HEK293 (cell line): ENCODE measurements at regions not wholly inside any gene's neighbourhood (a gene's known extent, or its start where the extent isn't known, plus 50 kb on each side); places are given as distances from the start of the nearest gene placed in this dataset.

Source experiments
- CTCF ChIA-PET: fragments of 350-600 bp; formaldehyde crosslinking; extraction: SDS; loops from one replicate; lab custom pipeline; 2021; ENCODE audit warnings: antibody characterized with exemption; lab: Yijun Ruan, JAX
- POLR2A ChIA-PET: fragments of 300-600 bp; formaldehyde crosslinking; extraction: SDS; loops from one replicate; lab custom pipeline; 2020; ENCODE audit warnings: antibody characterized with exemption, inconsistent platforms; lab: Yijun Ruan, JAX
- H3K27ac ChIP-seq: fragments of 200-500 bp; sonication (Bioruptor generic); 2 replicates; pipeline ENCODE4 v1.5.1; 2014; ENCODE audit warnings: low read depth, low read length, control low read depth, inconsistent platforms; ENCODE audit errors: extremely low read depth
- H3K36me3 ChIP-seq, 2 experiments: fragments of 200-500 bp in 1 of 2; sonication (Bioruptor generic) in 1 of 2; 1 replicate in 1 of 2; 2 replicates in 1 of 2; pipeline ENCODE4 v1.5.1; 2014 to 2017; ENCODE audit warnings: inconsistent platforms in 2 of 2, low read length in 2 of 2; ENCODE audit not compliant: control insufficient read depth in 2 of 2, insufficient read depth in 1 of 2
- H3K4me1 ChIP-seq: fragments of 200-500 bp; sonication (Bioruptor generic); 2 replicates; pipeline ENCODE4 v1.5.1; 2014; ENCODE audit warnings: mild to moderate bottlenecking, low read length, inconsistent platforms; ENCODE audit not compliant: control insufficient read depth, insufficient read depth
- H3K4me3 ChIP-seq: 2 replicates; pipeline ENCODE4 v1.5.1; 2011; ENCODE audit warnings: low read depth, mild to moderate bottlenecking, control low read depth, low read length, moderate library complexity
- H3K9me3 ChIP-seq: fragments of 200-500 bp; sonication (Bioruptor generic); 2 replicates; pipeline ENCODE4 v1.5.1; 2014; ENCODE audit warnings: low read depth, low read length, inconsistent platforms; ENCODE audit not compliant: control insufficient read depth, insufficient read depth
- AEBP2 ChIP-seq: fragments of 450-650 bp; formaldehyde crosslinking; IDR thresholded peaks from 2 replicates; pipeline ENCODE4 v1.5.1; 2016; ENCODE audit warnings: missing biosample characterization, missing genetic modification characterization, borderline replicate concordance
- BCL11A ChIP-seq: fragments of 450-650 bp; formaldehyde crosslinking; IDR thresholded peaks from 2 replicates; pipeline ENCODE4 v1.5.1; 2016; ENCODE audit warnings: low read depth, missing biosample characterization, missing genetic modification characterization
- CTCF ChIP-seq: fragments of 450-650 bp; formaldehyde crosslinking; IDR thresholded peaks from 2 replicates; pipeline ENCODE4 v1.5.1; 2016; ENCODE audit warnings: missing biosample characterization, missing genetic modification characterization
- GLIS2 ChIP-seq: fragments of 450-650 bp; formaldehyde crosslinking; IDR thresholded peaks from 2 replicates; pipeline ENCODE4 v1.5.1; 2016; ENCODE audit warnings: missing biosample characterization, missing genetic modification characterization
- HOXA7 ChIP-seq: sonication (generic); formaldehyde crosslinking; IDR thresholded peaks from 2 replicates; pipeline ENCODE4 v1.8.1; 2022; ENCODE audit warnings: missing genetic modification reagents, borderline replicate concordance
- HOXC10 ChIP-seq: sonication (generic); formaldehyde crosslinking; IDR thresholded peaks from 2 replicates; pipeline ENCODE4 v1.8.1; 2023; ENCODE audit warnings: mild to moderate bottlenecking, missing genetic modification reagents
- SETDB1 ChIP-seq: IDR thresholded peaks from one replicate; pipeline ENCODE4 v1.6.1; 2017; ENCODE audit warnings: mild to moderate bottlenecking, low read length, moderate library complexity, mixed read lengths; ENCODE audit not compliant: insufficient read length
- WT1 ChIP-seq: fragments of 450-650 bp; formaldehyde crosslinking; IDR thresholded peaks from 2 replicates; pipeline ENCODE4 v1.5.1; 2016; ENCODE audit warnings: missing biosample characterization, missing genetic modification characterization
- ZBTB20 ChIP-seq: fragments of 450-650 bp; formaldehyde crosslinking; IDR thresholded peaks from 2 replicates; pipeline ENCODE4 v1.5.1; 2016; ENCODE audit warnings: missing biosample characterization, missing genetic modification characterization
- ZNF202 ChIP-seq: fragments of 450-650 bp; formaldehyde crosslinking; IDR thresholded peaks from 2 replicates; pipeline ENCODE4 v1.5.1; 2016; ENCODE audit warnings: missing biosample characterization, missing genetic modification characterization, borderline replicate concordance
- ZNF211 ChIP-seq: fragments of 450-650 bp; formaldehyde crosslinking; IDR thresholded peaks from 2 replicates; pipeline ENCODE4 v1.5.1; 2016; ENCODE audit warnings: low read depth, missing biosample characterization, missing genetic modification characterization
- ZNF350 ChIP-seq: fragments of 450-650 bp; formaldehyde crosslinking; IDR thresholded peaks from 2 replicates; pipeline ENCODE4 v1.5.0; 2017; ENCODE audit warnings: missing biosample characterization, mild to moderate bottlenecking, missing genetic modification characterization
- ZNF354C ChIP-seq: fragments of 450-650 bp; formaldehyde crosslinking; IDR thresholded peaks from 2 replicates; pipeline ENCODE4 v1.5.1; 2016; ENCODE audit warnings: missing biosample characterization, missing genetic modification characterization, low read depth, borderline replicate concordance
- ZNF48 ChIP-seq: fragments of 450-650 bp; formaldehyde crosslinking; IDR thresholded peaks from 2 replicates; pipeline ENCODE4 v1.5.1; 2016; ENCODE audit warnings: missing biosample characterization, missing genetic modification characterization
- ZNF555 ChIP-seq: fragments of 450-650 bp; formaldehyde crosslinking; conservative IDR thresholded peaks from 2 replicates; pipeline ENCODE4 v1.5.1; 2017; ENCODE audit warnings: missing biosample characterization, mild to moderate bottlenecking, missing genetic modification characterization, inconsistent platforms
- ZNF560 ChIP-seq: fragments of 450-650 bp; formaldehyde crosslinking; IDR thresholded peaks from 2 replicates; pipeline ENCODE4 v1.5.1; 2017; ENCODE audit warnings: missing biosample characterization, missing genetic modification characterization, borderline replicate concordance
- ZNF621 ChIP-seq: fragments of 450-650 bp; formaldehyde crosslinking; IDR thresholded peaks from 2 replicates; pipeline ENCODE4 v1.5.1; 2017; ENCODE audit warnings: missing biosample characterization, missing genetic modification characterization
- ZNF629 ChIP-seq: fragments of 450-650 bp; formaldehyde crosslinking; IDR thresholded peaks from 2 replicates; pipeline ENCODE4 v1.5.1; 2017; ENCODE audit warnings: missing biosample characterization, missing genetic modification characterization
- ZNF677 ChIP-seq: fragments of 450-650 bp; IDR thresholded peaks from 2 replicates; pipeline ENCODE4 v1.5.0; 2018; ENCODE audit warnings: missing biosample characterization, mild to moderate bottlenecking, missing genetic modification characterization, moderate library complexity
- ZNF76 ChIP-seq: fragments of 450-650 bp; formaldehyde crosslinking; IDR thresholded peaks from 2 replicates; pipeline ENCODE4; 2016; ENCODE audit warnings: low read depth, missing biosample characterization, missing genetic modification characterization, borderline replicate concordance
- ZNF777 ChIP-seq: fragments of 450-650 bp; formaldehyde crosslinking; IDR thresholded peaks from 2 replicates; pipeline ENCODE4 v1.5.1; 2017; ENCODE audit warnings: missing biosample characterization, missing genetic modification characterization, borderline replicate concordance
- TF ChIP-seq, protein P1 (sequence below): fragments of 450-650 bp; formaldehyde crosslinking; IDR thresholded peaks from 2 replicates; pipeline ENCODE4 v1.5.1; 2016; ENCODE audit warnings: missing biosample characterization, missing genetic modification characterization
- TF ChIP-seq, protein P2 (sequence below): fragments of 450-650 bp; formaldehyde crosslinking; IDR thresholded peaks from 2 replicates; pipeline ENCODE4 v1.5.1; 2016; ENCODE audit warnings: missing biosample characterization, missing genetic modification characterization, low read depth
- TF ChIP-seq, protein P3 (sequence below): IDR thresholded peaks from 2 replicates; pipeline ENCODE4 v1.6.1; 2011; ENCODE audit warnings: mild to moderate bottlenecking, low read depth, low read length, borderline replicate concordance
- TF ChIP-seq, protein P4 (sequence below): fragments of 450-650 bp; formaldehyde crosslinking; IDR thresholded peaks from 2 replicates; pipeline ENCODE4 v1.5.1; 2017; ENCODE audit warnings: missing biosample characterization, missing genetic modification characterization

DNA sequence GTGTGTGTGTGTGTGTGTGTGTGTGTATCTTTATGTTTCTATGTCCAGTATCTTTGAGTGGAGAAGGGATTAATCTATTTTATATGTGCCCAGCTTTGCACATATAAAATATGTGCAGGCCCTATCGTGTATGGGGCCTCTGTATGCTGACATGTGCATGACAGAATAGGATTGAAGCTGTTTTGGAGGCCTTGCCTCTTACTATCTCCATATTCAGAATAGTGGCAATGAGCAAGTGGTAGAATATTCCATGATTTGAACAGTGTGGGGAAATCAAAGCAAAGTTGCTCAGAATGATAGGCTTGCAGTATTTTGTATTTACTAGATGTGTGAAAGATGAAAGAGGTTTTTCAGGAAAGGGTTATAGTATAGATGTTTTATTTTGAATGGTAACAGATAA is 480.8 kb downstream of the XIRP2 start (continued):
- TF ChIP-seq, protein P1, sequence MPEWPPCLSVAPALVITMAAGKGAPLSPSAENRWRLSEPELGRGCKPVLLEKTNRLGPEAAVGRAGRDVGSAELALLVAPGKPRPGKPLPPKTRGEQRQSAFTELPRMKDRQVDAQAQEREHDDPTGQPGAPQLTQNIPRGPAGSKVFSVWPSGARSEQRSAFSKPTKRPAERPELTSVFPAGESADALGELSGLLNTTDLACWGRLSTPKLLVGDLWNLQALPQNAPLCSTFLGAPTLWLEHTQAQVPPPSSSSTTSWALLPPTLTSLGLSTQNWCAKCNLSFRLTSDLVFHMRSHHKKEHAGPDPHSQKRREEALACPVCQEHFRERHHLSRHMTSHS (tag by site-specific recombination), result no peak
- no peak for TF ChIP-seq ZNF621 (tag by site-specific recombination)
- TF ChIP-seq ZNF354C (tag by site-specific recombination), result no peak
- TF ChIP-seq WT1 (tag by site-specific recombination), result no peak
- TF ChIP-seq HOXA7 (CRISPR knock-in tag), result no peak
- TF ChIP-seq ZNF76 (tag by site-specific recombination), result no peak
- no peak for TF ChIP-seq ZNF48 (tag by site-specific recombination)

DNA sequence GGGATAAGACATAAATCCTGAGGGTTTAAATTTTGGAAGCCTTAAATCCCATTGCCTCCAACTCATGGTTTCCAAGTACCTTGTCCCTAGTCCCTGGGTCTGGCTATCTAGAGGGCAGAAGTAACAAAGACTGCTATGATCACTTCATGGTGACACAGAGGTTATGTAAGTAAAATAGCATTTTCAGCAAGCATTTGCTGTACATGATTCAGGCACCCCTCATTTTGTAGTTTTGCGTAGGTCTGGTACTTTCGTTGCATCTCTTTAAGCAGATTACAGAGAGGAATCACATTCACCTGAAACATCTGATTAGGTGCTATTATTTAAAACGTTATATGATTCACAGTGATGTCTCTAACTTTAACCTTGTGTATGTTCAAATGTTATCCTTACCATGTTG is 480.1 kb downstream of the XIRP2 start:
- no peaks in the 10 kb centered on the region for H3K9me3 ChIP-seq
- ChIA-PET POLR2A (no interaction called here), CTCF (no interaction called here)
- H3K4me1 ChIP-seq, result no peaks in the 10 kb centered on the region
- no peaks in the 10 kb centered on the region for H3K36me3 ChIP-seq
- no peak overlapping the region for H3K27ac ChIP-seq
- TF ChIP-seq ZNF777 (tag by site-specific recombination) (no peak), ZNF211 (tag by site-specific recombination) (no peak), ZBTB20 (no peak)
- H3K4me3 ChIP-seq, result no peak overlapping the region

DNA sequence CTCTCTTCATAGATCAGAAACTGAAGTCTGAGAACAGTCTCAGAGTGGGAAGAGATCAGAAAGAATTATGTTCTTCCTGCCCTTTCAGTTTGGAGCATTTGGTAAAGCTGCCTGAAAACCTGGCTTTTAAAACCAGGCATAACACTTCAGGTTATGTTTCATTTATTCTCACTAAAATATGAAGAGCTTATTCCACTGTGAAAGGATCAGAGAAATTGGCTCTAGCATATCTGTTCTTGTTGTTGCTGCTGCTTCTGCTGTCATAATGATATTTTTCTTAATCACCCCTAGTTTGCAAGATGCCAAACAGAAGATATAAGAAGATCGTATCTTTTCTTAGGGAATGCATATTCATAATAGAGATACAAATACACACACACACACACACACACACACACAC is 476.9 kb downstream of the XIRP2 start:
- POLR2A ChIA-PET, result no interaction called here
- CTCF ChIA-PET, result no interaction called here
- no peak overlapping the region for H3K4me3 ChIP-seq
- TF ChIP-seq ZNF677 (tag by site-specific recombination) (no peak), AEBP2 (tag by site-specific recombination) (no peak), ZNF202 (tag by site-specific recombination) (no peak), ZNF629 (no peak), GLIS2 (tag by site-specific recombination) (no peak), ZNF48 (tag by site-specific recombination) (no peak), CTCF (tag by site-specific recombination) (no peak), BCL11A (no peak), ZNF555 (tag by site-specific recombination) (no peak), ZNF560 (tag by site-specific recombination) (no peak), HOXC10 (CRISPR knock-in tag) (no peak), SETDB1 (no peak), ZNF350 (tag by site-specific recombination) (no peak)
- TF ChIP-seq, protein P2, sequence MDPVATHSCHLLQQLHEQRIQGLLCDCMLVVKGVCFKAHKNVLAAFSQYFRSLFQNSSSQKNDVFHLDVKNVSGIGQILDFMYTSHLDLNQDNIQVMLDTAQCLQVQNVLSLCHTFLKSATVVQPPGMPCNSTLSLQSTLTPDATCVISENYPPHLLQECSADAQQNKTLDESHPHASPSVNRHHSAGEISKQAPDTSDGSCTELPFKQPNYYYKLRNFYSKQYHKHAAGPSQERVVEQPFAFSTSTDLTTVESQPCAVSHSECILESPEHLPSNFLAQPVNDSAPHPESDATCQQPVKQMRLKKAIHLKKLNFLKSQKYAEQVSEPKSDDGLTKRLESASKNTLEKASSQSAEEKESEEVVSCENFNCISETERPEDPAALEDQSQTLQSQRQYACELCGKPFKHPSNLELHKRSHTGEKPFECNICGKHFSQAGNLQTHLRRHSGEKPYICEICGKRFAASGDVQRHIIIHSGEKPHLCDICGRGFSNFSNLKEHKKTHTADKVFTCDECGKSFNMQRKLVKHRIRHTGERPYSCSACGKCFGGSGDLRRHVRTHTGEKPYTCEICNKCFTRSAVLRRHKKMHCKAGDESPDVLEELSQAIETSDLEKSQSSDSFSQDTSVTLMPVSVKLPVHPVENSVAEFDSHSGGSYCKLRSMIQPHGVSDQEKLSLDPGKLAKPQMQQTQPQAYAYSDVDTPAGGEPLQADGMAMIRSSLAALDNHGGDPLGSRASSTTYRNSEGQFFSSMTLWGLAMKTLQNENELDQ, result no peak
- TF ChIP-seq, protein P3, sequence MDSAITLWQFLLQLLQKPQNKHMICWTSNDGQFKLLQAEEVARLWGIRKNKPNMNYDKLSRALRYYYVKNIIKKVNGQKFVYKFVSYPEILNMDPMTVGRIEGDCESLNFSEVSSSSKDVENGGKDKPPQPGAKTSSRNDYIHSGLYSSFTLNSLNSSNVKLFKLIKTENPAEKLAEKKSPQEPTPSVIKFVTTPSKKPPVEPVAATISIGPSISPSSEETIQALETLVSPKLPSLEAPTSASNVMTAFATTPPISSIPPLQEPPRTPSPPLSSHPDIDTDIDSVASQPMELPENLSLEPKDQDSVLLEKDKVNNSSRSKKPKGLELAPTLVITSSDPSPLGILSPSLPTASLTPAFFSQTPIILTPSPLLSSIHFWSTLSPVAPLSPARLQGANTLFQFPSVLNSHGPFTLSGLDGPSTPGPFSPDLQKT, result no peak
- TF ChIP-seq, protein P4, sequence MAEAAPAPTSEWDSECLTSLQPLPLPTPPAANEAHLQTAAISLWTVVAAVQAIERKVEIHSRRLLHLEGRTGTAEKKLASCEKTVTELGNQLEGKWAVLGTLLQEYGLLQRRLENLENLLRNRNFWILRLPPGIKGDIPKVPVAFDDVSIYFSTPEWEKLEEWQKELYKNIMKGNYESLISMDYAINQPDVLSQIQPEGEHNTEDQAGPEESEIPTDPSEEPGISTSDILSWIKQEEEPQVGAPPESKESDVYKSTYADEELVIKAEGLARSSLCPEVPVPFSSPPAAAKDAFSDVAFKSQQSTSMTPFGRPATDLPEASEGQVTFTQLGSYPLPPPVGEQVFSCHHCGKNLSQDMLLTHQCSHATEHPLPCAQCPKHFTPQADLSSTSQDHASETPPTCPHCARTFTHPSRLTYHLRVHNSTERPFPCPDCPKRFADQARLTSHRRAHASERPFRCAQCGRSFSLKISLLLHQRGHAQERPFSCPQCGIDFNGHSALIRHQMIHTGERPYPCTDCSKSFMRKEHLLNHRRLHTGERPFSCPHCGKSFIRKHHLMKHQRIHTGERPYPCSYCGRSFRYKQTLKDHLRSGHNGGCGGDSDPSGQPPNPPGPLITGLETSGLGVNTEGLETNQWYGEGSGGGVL, result no peak

More for the DNA sequence above, 476.9 kb downstream of the XIRP2 start:
- Histone ChIP-seq H3K27ac (no peak overlapping the region), H3K36me3 (no peaks in the 10 kb centered on the region), H3K4me1 (no peaks in the 10 kb centered on the region), H3K9me3 (no peaks in the 10 kb centered on the region)
